Uterus (tissue), 3 donors: ENCODE measurements at regions not wholly inside any gene's neighbourhood (a gene's known extent, or its start where the extent isn't known, plus 50 kb on each side); places are given as distances from the start of the nearest gene placed in this dataset.
A peak's percentile ranks its signal among the peaks of the same experiment; 100 is the strongest.

Source experiments
- DNase-seq, 2 donors: peaks; one replicate each; pipeline ENCODE4 v3.0.0-alpha.2; 2019 to 2020
- H3K27ac ChIP-seq, 2 donors: fragments of 200-600 bp; sonication (generic); 1 replicate in 1 of 2; 2 replicates in 1 of 2; pipeline ENCODE4 v1.5.1; 2016 to 2018
- H3K27me3 ChIP-seq, 2 donors: fragments of 200-600 bp; sonication (generic); one replicate each; pipeline ENCODE4 v1.5.1; 2018 to 2019; ENCODE audit warnings: control low read depth in 1 of 2
- H3K36me3 ChIP-seq, 2 donors: fragments of 200-600 bp; sonication (generic); one replicate each; pipeline ENCODE4 v1.5.1; 2019; ENCODE audit warnings: control low read depth in 1 of 2
- H3K4me1 ChIP-seq, 2 donors: fragments of 200-600 bp; sonication (generic); one replicate each; pipeline ENCODE4 v1.5.1; 2018 to 2019; ENCODE audit warnings: control low read depth in 1 of 2
- H3K4me3 ChIP-seq, 2 donors: fragments of 200-600 bp; sonication (generic); 1 replicate in 1 of 2; 2 replicates in 1 of 2; pipeline ENCODE4 v1.5.1; 2018 to 2019; ENCODE audit warnings: mild to moderate bottlenecking in 1 of 2
- H3K9me3 ChIP-seq, 2 donors: fragments of 200-600 bp; sonication (generic); one replicate each; pipeline ENCODE4 v1.5.1; 2019; ENCODE audit warnings: control low read depth in 1 of 2
- POLR2A ChIP-seq, 2 donors: fragments of 450-650 bp; IDR thresholded peaks; one replicate each; pipeline ENCODE4 v1.6.1; 2016; ENCODE audit warnings: antibody characterized with exemption in 2 of 2, mild to moderate bottlenecking in 1 of 2, moderate library complexity in 1 of 2
- intact Hi-C: fragments of 100-400 bp; cut with DNase I; formaldehyde crosslinking; loops from one replicate; pipeline ENCODE4 v1.15.1; 2023; ENCODE audit warnings: low total_unique reads
- TF ChIP-seq, protein P1 (sequence below), 4 experiments: fragments of 200-600 bp in 2 of 4; fragments of 450-650 bp in 2 of 4; sonication (generic) in 2 of 4; IDR thresholded peaks; one replicate each; pipeline ENCODE4 v1.5.1; 2016 to 2019; ENCODE audit warnings: antibody characterized with exemption in 4 of 4, mild to moderate bottlenecking in 2 of 4, moderate library complexity in 1 of 4
- donor health status: DM: yes; HTN: yes; CAD: no.

DNA sequence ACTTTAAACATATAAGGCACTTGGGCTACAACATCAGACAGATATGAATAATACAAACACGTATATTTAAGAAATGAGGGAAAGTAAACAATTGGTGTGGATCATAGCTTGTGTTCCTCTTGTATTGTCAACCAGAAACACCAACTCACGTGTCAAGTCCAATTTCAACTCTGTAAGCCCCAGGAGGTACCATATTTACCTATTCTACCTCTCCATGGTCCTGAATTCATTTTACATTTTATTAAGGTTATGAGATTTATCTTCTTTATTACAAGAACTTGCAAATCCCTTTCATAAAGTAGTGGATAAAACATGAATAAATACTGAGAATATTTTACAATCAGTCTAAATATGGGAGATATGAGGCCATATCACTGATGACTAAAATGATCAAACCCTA, 501.6 kb downstream of the MAT2B start:
- TF ChIP-seq, protein P1, sequence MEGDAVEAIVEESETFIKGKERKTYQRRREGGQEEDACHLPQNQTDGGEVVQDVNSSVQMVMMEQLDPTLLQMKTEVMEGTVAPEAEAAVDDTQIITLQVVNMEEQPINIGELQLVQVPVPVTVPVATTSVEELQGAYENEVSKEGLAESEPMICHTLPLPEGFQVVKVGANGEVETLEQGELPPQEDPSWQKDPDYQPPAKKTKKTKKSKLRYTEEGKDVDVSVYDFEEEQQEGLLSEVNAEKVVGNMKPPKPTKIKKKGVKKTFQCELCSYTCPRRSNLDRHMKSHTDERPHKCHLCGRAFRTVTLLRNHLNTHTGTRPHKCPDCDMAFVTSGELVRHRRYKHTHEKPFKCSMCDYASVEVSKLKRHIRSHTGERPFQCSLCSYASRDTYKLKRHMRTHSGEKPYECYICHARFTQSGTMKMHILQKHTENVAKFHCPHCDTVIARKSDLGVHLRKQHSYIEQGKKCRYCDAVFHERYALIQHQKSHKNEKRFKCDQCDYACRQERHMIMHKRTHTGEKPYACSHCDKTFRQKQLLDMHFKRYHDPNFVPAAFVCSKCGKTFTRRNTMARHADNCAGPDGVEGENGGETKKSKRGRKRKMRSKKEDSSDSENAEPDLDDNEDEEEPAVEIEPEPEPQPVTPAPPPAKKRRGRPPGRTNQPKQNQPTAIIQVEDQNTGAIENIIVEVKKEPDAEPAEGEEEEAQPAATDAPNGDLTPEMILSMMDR (IDR thresholded peaks at IDR 0.05), result no peak
- TF ChIP-seq POLR2A (IDR thresholded peaks at IDR 0.05), result no peak
- Histone ChIP-seq H3K4me1 (no peaks in the 10 kb centered on the region), H3K27ac (no peak overlapping the region), H3K27me3 (no peaks in the 10 kb centered on the region), H3K4me3 (no peak overlapping the region), H3K9me3 (no peaks in the 10 kb centered on the region), H3K36me3 (no peaks in the 10 kb centered on the region)
- intact Hi-C loops, result no loop called here
- no peak for DNase-seq

- Histone ChIP-seq H3K4me3 (no peak overlapping the region), H3K27me3 (no peaks in the 10 kb centered on the region), H3K4me1 (no peaks in the 10 kb centered on the region), H3K36me3 (no peaks in the 10 kb centered on the region), H3K27ac (no peak overlapping the region), H3K9me3 (no peaks in the 10 kb centered on the region)
- DNase-seq, result no peak
- no peak for TF ChIP-seq POLR2A (IDR thresholded peaks at IDR 0.05)
- TF ChIP-seq, protein P1 (IDR thresholded peaks at IDR 0.05), result no peak
- intact Hi-C loops, result no loop called here
These were observed 504.2 kb downstream of the MAT2B start for GRCh38 chr5:164009621-164010020.

- no peaks in the 10 kb centered on the region for H3K4me1 ChIP-seq
- H3K36me3 ChIP-seq, result no peaks in the 10 kb centered on the region
- intact Hi-C loops, result no loop called here
- no peaks in the 10 kb centered on the region for H3K27me3 ChIP-seq
- no peak for DNase-seq
- no peaks in the 10 kb centered on the region for H3K9me3 ChIP-seq
- TF ChIP-seq, protein P1 (IDR thresholded peaks at IDR 0.05), result no peak
- TF ChIP-seq POLR2A (IDR thresholded peaks at IDR 0.05), result no peak
- H3K4me3 ChIP-seq, result no peak overlapping the region
- no peak overlapping the region for H3K27ac ChIP-seq
These were observed 505.5 kb downstream of the MAT2B start for GRCh38 chr5:164010900-164011299.

DNA sequence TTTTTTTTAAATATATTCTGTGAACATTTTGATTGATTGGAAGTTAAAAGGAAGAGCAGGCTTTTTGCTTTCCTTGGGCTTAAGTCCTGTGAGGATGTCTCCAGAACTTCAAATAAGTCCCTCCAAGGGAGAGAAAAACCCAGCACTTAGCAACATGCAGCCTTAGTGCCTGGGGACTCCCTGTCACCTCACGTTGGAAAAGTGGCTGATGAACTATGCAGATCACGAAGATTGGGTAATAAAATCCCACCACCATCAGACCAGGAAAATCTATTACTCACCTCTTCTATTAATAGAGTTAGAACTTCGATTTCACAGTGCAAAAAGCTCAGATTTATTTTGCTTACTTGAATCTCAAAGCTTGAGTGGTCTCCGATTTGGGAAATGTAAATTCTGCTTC, 507.0 kb downstream of the MAT2B start:
- TF ChIP-seq, protein P1 (IDR thresholded peaks at IDR 0.05), result no peak
- TF ChIP-seq POLR2A (IDR thresholded peaks at IDR 0.05), result no peak
- no peak for DNase-seq
- Histone ChIP-seq H3K9me3 (no peaks in the 10 kb centered on the region), H3K4me3 (no peak overlapping the region), H3K4me1 (no peaks in the 10 kb centered on the region), H3K36me3 (no peaks in the 10 kb centered on the region), H3K27ac (no peak overlapping the region), H3K27me3 (no peaks in the 10 kb centered on the region)
- intact Hi-C loops, result no loop called here

- H3K4me3 ChIP-seq, result no peak overlapping the region
- no peaks in the 10 kb centered on the region for H3K4me1 ChIP-seq
- DNase-seq, result peak in 1 of 2 donors; percentile 24
- TF ChIP-seq, protein P1 (IDR thresholded peaks at IDR 0.05), result peak; percentile 41 to 60 (median 58)
- TF ChIP-seq POLR2A (IDR thresholded peaks at IDR 0.05), result no peak
- H3K27me3 ChIP-seq, result no peaks in the 10 kb centered on the region
- no peaks in the 10 kb centered on the region for H3K36me3 ChIP-seq
- no peaks in the 10 kb centered on the region for H3K9me3 ChIP-seq
- H3K27ac ChIP-seq, result no peak overlapping the region
- intact Hi-C loops, result no loop called here
These were observed 507.8 kb downstream of the MAT2B start for GRCh38 chr5:164013077-164013670.
